BLaER1 treated with 17β-estradiol and CSF1 and Interleukin-3, amounts not matched to agents 10 nM and 100 nM (cell line): ENCODE measurements at regions not wholly inside any gene's neighbourhood (a gene's known extent, or its start where the extent isn't known, plus 50 kb on each side); places are given as distances from the start of the nearest gene placed in this dataset.

Experiments
- H3K27ac ChIP-seq, 11 experiments: shearing (Covaris generic); formaldehyde crosslinking; 2 replicates each; pipeline ENCODE4 v1.8.1; 2022
- H3K27me3 ChIP-seq, 11 experiments: shearing (Covaris generic); formaldehyde crosslinking; 2 replicates each; pipeline ENCODE4 v1.8.1; 2022
- H3K36me3 ChIP-seq, 11 experiments: shearing (Covaris generic); formaldehyde crosslinking; 2 replicates each; pipeline ENCODE4 v1.8.1; 2022
- H3K4me1 ChIP-seq, 10 experiments: shearing (Covaris generic); formaldehyde crosslinking; 2 replicates each; pipeline ENCODE4 v1.8.1; 2022
- H3K4me2 ChIP-seq, 11 experiments: shearing (Covaris generic); formaldehyde crosslinking; 2 replicates each; pipeline ENCODE4 v1.8.1; 2022
- H3K4me3 ChIP-seq, 10 experiments: shearing (Covaris generic); formaldehyde crosslinking; 2 replicates each; pipeline ENCODE4 v1.8.1; 2022
- H3K9ac ChIP-seq, 11 experiments: shearing (Covaris generic); formaldehyde crosslinking; 2 replicates each; pipeline ENCODE4 v1.8.1; 2022
- H3K9me3 ChIP-seq, 11 experiments: shearing (Covaris generic); formaldehyde crosslinking; replicated peaks in 1 of 11; 2 replicates each; pipeline ENCODE4 v1.8.1; 2022
- H4K20me1 ChIP-seq, 11 experiments: shearing (Covaris generic); formaldehyde crosslinking; 2 replicates each; pipeline ENCODE4 v1.8.1; 2022
- Cebpa-rat ChIP-seq, 11 experiments: shearing (Covaris generic); IDR thresholded peaks; 2 replicates each; pipeline ENCODE4 v1.8.1; 2022

DNA sequence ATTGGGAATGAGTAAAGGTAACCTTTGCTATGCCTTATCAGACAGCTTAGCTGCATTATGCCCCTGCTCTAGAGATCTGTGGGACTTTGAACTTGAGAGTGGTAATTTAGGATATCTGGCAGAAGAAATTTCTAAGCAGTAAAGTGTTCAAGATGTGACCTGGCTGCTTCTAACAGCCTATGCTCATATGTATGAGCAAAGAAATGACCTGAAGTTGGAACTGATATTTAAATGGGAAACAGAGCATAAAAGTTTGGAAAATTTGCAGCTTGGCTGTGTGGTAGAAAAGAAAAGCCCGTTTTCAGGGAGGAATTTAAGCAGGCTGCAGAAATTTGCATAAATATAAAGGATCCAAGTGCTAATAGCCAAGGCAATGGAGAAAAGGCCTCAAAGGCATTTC lies 90.4 kb downstream of the HHIPL2 start:
- H3K9me3 ChIP-seq, result peaks cover 24 to 31% (median 28%) of the 10 kb centered on the region in 11 experiments

DNA sequence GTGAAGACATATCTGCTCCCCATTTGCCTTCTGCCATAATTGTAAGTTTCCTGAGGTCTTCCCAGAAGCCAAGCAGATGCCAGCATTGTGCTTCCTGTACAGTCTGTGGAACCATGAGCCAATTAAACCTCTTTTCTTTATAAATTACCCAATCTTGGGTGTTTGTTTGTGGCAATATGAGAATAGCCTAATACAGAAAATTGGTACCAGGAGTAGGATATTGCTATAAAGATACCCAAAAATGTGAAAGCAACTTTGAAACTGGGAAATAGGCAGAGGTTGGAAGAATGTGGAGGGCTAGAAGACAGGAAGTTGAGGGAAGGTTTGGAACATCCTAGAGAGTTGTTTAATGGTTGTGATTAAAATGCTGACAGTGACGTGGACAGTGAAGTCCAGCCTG lies 90.8 kb downstream of the HHIPL2 start:
- Histone ChIP-seq H3K9ac (no peak overlapping the region), H3K9me3 (peaks cover 24 to 31% (median 28%) of the 10 kb centered on the region in 11 experiments), H3K4me2 (no peak overlapping the region), H3K27me3 (no peaks in the 10 kb centered on the region), H3K27ac (peak overlapping the region in 3 of 11 experiments; percentile 79 to 89 (median 83); a peak in 5 of 22 replicates), H3K36me3 (peaks cover 0 to 12% (median 0%) of the 10 kb centered on the region in 11 experiments; a peak in 3 of 22 replicates), H4K20me1 (no peaks in the 10 kb centered on the region), H3K4me1 (peaks cover 6 to 21% (median 17%) of the 10 kb centered on the region in 10 experiments), H3K4me3 (no peak overlapping the region)
- no peak for TF ChIP-seq Cebpa-rat (IDR thresholded peaks at IDR 0.05)

More for the DNA sequence above, 90.4 kb downstream of the HHIPL2 start:
- Histone ChIP-seq H3K4me3 (no peak overlapping the region), H3K36me3 (peaks cover 0 to 12% (median 0%) of the 10 kb centered on the region in 11 experiments; a peak in 3 of 22 replicates), H3K4me1 (peaks cover 6 to 21% (median 17%) of the 10 kb centered on the region in 10 experiments), H3K4me2 (no peak overlapping the region), H3K9ac (no peak overlapping the region), H3K27me3 (no peaks in the 10 kb centered on the region), H4K20me1 (no peaks in the 10 kb centered on the region), H3K27ac (no peak overlapping the region)
- no peak for TF ChIP-seq Cebpa-rat (IDR thresholded peaks at IDR 0.05)

GRCh38 chr1:222455188-222455879 lies 92.6 kb downstream of the HHIPL2 start:
- no peaks in the 10 kb centered on the region for H4K20me1 ChIP-seq
- peaks cover 6 to 21% (median 17%) of the 10 kb centered on the region in 10 experiments for H3K4me1 ChIP-seq
- peak overlapping the region; percentile 47 to 75 (median 67) for H3K4me2 ChIP-seq
- H3K9me3 ChIP-seq, result peaks cover 24 to 31% (median 28%) of the 10 kb centered on the region in 11 experiments
- H3K27me3 ChIP-seq, result no peaks in the 10 kb centered on the region
- peaks cover 0 to 12% (median 0%) of the 10 kb centered on the region in 11 experiments; a peak in 3 of 22 replicates for H3K36me3 ChIP-seq
- peak in 9 of 11 experiments; percentile 45 to 99 (median 85); a peak in 15 of 22 replicates for TF ChIP-seq Cebpa-rat (IDR thresholded peaks at IDR 0.05)
- peak overlapping the region; percentile 2 to 89 (median 57); a peak in 20 of 22 replicates for H3K27ac ChIP-seq
- peak overlapping the region; percentile 9 to 82 (median 59); a peak in 19 of 22 replicates for H3K9ac ChIP-seq
- H3K4me3 ChIP-seq, result peak overlapping the region; percentile 9 to 44 (median 34); a peak in 11 of 20 replicates

DNA sequence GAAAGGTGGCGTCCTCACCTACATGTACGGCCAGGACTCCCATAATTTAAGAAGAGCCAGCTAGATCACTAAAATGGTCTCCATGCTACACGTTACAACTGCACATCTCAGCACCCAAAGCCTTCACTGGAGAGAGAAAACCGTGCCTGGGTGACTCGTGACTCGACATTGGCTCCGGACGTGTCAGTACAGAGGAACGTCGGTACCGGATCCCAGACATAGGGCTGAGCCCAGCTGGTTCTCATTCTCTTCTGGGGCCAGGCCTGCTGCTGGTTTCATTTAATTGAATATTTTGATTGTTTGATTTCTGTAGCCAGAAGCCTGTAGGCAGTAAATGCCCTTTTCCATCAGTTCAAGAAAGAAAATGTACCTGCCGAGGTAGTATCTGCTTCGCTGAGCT lies 93.1 kb downstream of the HHIPL2 start:
- peaks cover 24 to 31% (median 28%) of the 10 kb centered on the region in 11 experiments for H3K9me3 ChIP-seq
- H4K20me1 ChIP-seq, result no peaks in the 10 kb centered on the region
- H3K36me3 ChIP-seq, result peaks cover 0 to 12% (median 0%) of the 10 kb centered on the region in 11 experiments; a peak in 3 of 22 replicates
- H3K4me2 ChIP-seq, result peak overlapping the region; percentile 47 to 75 (median 67)
- peaks cover 6 to 21% (median 17%) of the 10 kb centered on the region in 10 experiments for H3K4me1 ChIP-seq
- H3K27me3 ChIP-seq, result no peaks in the 10 kb centered on the region
- peak overlapping the region in 10 of 11 experiments; percentile 29 to 82 (median 64); a peak in 17 of 22 replicates for H3K9ac ChIP-seq
- H3K27ac ChIP-seq, result peak overlapping the region in 9 of 11 experiments; percentile 48 to 89 (median 66); a peak in 15 of 22 replicates
- no peak for TF ChIP-seq Cebpa-rat (IDR thresholded peaks at IDR 0.05)
- H3K4me3 ChIP-seq, result peak overlapping the region in 1 of 10 experiments; percentile 27; a peak in 1 of 20 replicates

- H4K20me1 ChIP-seq, result no peaks in the 10 kb centered on the region
- peaks cover 24 to 30% (median 27%) of the 10 kb centered on the region in 11 experiments for H3K9me3 ChIP-seq
- no peak for TF ChIP-seq Cebpa-rat (IDR thresholded peaks at IDR 0.05)
- H3K9ac ChIP-seq, result peak overlapping the region in 1 of 11 experiments; percentile 41; a peak in 1 of 22 replicates
- peaks cover 0 to 12% (median 0%) of the 10 kb centered on the region in 11 experiments; a peak in 3 of 22 replicates for H3K36me3 ChIP-seq
- H3K4me2 ChIP-seq, result peak overlapping the region in 4 of 11 experiments; percentile 64 to 75 (median 67); a peak in 6 of 22 replicates
- peaks cover 6 to 21% (median 17%) of the 10 kb centered on the region in 10 experiments for H3K4me1 ChIP-seq
- H3K4me3 ChIP-seq, result no peak overlapping the region
- H3K27ac ChIP-seq, result peak overlapping the region in 5 of 11 experiments; percentile 66 to 89 (median 79); a peak in 6 of 22 replicates
- H3K27me3 ChIP-seq, result no peaks in the 10 kb centered on the region
These were observed 93.7 kb downstream of the HHIPL2 start for GRCh38 chr1:222454186-222454585.

- 0 out of 22 replicates have a peak, but pooled peaks cover 0 to 4% (median 0%) of the 10 kb centered on the region in 11 experiments for H3K36me3 ChIP-seq
These were observed 95.9 kb downstream of the HHIPL2 start for GRCh38 chr1:222452031-222452430.

GRCh38 chr1:222443566-222443965 lies 104.3 kb downstream of the HHIPL2 start:
- H3K4me2 ChIP-seq, result no peak overlapping the region
- H3K4me1 ChIP-seq, result no peaks in the 10 kb centered on the region
- H3K27me3 ChIP-seq, result no peaks in the 10 kb centered on the region
- H3K9me3 ChIP-seq, result no peaks in the 10 kb centered on the region
- no peaks in the 10 kb centered on the region for H4K20me1 ChIP-seq
- H3K36me3 ChIP-seq, result no peaks in the 10 kb centered on the region
- no peak overlapping the region for H3K27ac ChIP-seq
- H3K4me3 ChIP-seq, result no peak overlapping the region
- no peak for TF ChIP-seq Cebpa-rat (IDR thresholded peaks at IDR 0.05)
- H3K9ac ChIP-seq, result no peak overlapping the region

More at GRCh38 chr1:222452031-222452430, 95.9 kb downstream of the HHIPL2 start:
- Histone ChIP-seq H3K4me3 (no peak overlapping the region), H3K9ac (no peak overlapping the region), H3K4me2 (no peak overlapping the region), H3K27ac (no peak overlapping the region), H3K9me3 (peaks cover 4 to 10% (median 6%) of the 10 kb centered on the region in 11 experiments), H4K20me1 (no peaks in the 10 kb centered on the region), H3K27me3 (no peaks in the 10 kb centered on the region), H3K4me1 (peaks cover 6 to 21% (median 17%) of the 10 kb centered on the region in 10 experiments)
- TF ChIP-seq Cebpa-rat (IDR thresholded peaks at IDR 0.05), result no peak

DNA sequence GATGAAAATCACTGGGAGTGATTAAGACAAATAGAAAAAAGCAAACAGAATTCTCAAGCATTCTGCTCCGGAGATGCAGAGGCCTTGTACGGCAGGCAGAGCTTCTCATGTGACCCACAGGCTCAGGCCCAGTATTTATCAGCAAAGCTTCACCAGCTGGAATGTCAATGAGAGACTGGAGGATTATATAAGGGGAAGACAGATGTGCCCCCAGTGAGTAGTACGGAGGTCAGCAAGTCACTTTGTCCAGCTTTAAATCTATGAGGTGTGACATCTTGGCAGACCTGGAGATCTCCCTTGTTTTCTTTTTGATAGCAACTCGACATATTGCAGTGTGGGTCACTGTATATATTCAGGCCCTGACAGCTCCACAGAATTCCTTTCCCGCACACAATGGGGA lies 106.8 kb downstream of the HHIPL2 start:
- Histone ChIP-seq H3K4me3 (no peak overlapping the region), H3K27me3 (no peaks in the 10 kb centered on the region), H3K27ac (no peak overlapping the region), H3K36me3 (no peaks in the 10 kb centered on the region), H3K9me3 (no peaks in the 10 kb centered on the region), H3K4me2 (no peak overlapping the region), H3K9ac (no peak overlapping the region), H4K20me1 (no peaks in the 10 kb centered on the region), H3K4me1 (no peaks in the 10 kb centered on the region)
- TF ChIP-seq Cebpa-rat (IDR thresholded peaks at IDR 0.05), result no peak

DNA sequence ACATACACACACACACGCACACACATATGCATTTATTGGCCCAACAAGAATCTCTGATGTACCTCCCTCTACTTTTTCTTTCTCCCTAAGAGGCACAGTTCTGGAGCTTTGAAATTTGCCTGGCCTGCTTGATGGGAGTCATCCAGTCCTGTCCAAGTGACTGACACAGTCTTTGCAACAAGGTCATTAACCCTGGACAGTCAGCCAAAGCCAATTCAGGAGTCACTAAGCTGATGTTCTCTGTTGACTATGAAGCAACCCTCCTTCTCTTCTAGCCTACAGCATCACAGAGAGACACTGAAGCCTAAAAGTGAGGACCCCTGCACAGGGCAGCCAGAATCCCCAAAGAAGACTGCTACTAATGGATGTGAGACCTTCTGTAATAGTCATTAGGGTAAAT lies 123.1 kb downstream of the HHIPL2 start:
- Histone ChIP-seq H3K9ac (no peak overlapping the region), H3K36me3 (no peaks in the 10 kb centered on the region), H3K4me3 (no peak overlapping the region), H4K20me1 (no peaks in the 10 kb centered on the region), H3K4me2 (no peak overlapping the region), H3K27me3 (no peaks in the 10 kb centered on the region), H3K4me1 (peaks cover 0 to 11% (median 7%) of the 10 kb centered on the region in 10 experiments; a peak in 11 of 20 replicates), H3K27ac (no peak overlapping the region), H3K9me3 (peaks cover 4 to 21% (median 15%) of the 10 kb centered on the region in 11 experiments; a peak in 17 of 22 replicates)
- no peak for TF ChIP-seq Cebpa-rat (IDR thresholded peaks at IDR 0.05)
